ENCODE measurements at regions not wholly inside any gene's neighbourhood (a gene's known extent, or its start where the extent isn't known, plus 50 kb on each side); places are given as distances from the start of the nearest gene placed in this dataset.

- TF ChIP-seq, protein P1, sequence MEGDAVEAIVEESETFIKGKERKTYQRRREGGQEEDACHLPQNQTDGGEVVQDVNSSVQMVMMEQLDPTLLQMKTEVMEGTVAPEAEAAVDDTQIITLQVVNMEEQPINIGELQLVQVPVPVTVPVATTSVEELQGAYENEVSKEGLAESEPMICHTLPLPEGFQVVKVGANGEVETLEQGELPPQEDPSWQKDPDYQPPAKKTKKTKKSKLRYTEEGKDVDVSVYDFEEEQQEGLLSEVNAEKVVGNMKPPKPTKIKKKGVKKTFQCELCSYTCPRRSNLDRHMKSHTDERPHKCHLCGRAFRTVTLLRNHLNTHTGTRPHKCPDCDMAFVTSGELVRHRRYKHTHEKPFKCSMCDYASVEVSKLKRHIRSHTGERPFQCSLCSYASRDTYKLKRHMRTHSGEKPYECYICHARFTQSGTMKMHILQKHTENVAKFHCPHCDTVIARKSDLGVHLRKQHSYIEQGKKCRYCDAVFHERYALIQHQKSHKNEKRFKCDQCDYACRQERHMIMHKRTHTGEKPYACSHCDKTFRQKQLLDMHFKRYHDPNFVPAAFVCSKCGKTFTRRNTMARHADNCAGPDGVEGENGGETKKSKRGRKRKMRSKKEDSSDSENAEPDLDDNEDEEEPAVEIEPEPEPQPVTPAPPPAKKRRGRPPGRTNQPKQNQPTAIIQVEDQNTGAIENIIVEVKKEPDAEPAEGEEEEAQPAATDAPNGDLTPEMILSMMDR (IDR thresholded peaks at IDR 0.05; ENCODE audit: borderline replicate concordance, extremely low read depth, low read length, poor library complexity, severe bottlenecking), result no peak
- TF ChIP-seq EZH2 (IDR thresholded peaks at IDR 0.05; ENCODE audit: borderline replicate concordance, low read depth, low read length, severe bottlenecking), result no peak
These were observed 1058.1 kb downstream of the NSUN3 start for GRCh38 chr3:95120921-95121320.

Data from DND-41 (cell line).